ENCODE measurements at regions not wholly inside any gene's neighbourhood (a gene's known extent, or its start where the extent isn't known, plus 50 kb on each side); places are given as distances from the start of the nearest gene placed in this dataset.
A peak's percentile ranks its signal among the peaks of the same experiment; 100 is the strongest.

- TF ChIP-seq POLR2A (IDR thresholded peaks at IDR 0.05) (no peak), CTCF (IDR thresholded peaks at IDR 0.05) (no peak)
- H3K27me3 ChIP-seq: no peaks in the 10 kb centered on the region
- intact Hi-C loops (cut with DNase I): no loop called here
Measured at GRCh38 chr18:72470391-72470790, 73.8 kb downstream of the CBLN2 start.

GRCh38 chr18:72468021-72468710, 76.0 kb downstream of the CBLN2 start:
- no peak for TF ChIP-seq CTCF (IDR thresholded peaks at IDR 0.05)
- TF ChIP-seq POLR2A (IDR thresholded peaks at IDR 0.05): no peak
- Histone ChIP-seq H3K27ac (no peak overlapping the region), H3K27me3 (no peaks in the 10 kb centered on the region), H3K4me3 (no peak overlapping the region), H3K4me1 (no peaks in the 10 kb centered on the region), H3K9me3 (no peaks in the 10 kb centered on the region), H3K36me3 (replicated peaks in 1 of 2; ENCODE audit: insufficient read depth in 1 of 2, low read depth in 2 of 2) (no peaks in the 10 kb centered on the region)
- WGBS, 2 donors: 43 to 52% methylated on average over 4 of the region's 4 CpGs
- no peak for DNase-seq
- intact Hi-C loops (cut with DNase I): no loop called here
- ATAC-seq: no peak

More at GRCh38 chr18:72470391-72470790, 73.8 kb downstream of the CBLN2 start:
- H3K4me1 ChIP-seq: no peaks in the 10 kb centered on the region
- ATAC-seq (no peak), DNase-seq (no peak)
- H3K9me3 ChIP-seq: no peaks in the 10 kb centered on the region
- no peak overlapping the region for H3K27ac ChIP-seq
- no peak overlapping the region for H3K4me3 ChIP-seq
- H3K36me3 ChIP-seq (replicated peaks in 1 of 2; ENCODE audit: insufficient read depth in 1 of 2, low read depth in 2 of 2): no peaks in the 10 kb centered on the region

GRCh38 chr18:72460210-72460680, 83.9 kb downstream of the CBLN2 start:
- Histone ChIP-seq H3K4me1 (no peaks in the 10 kb centered on the region), H3K27ac (no peak overlapping the region), H3K9me3 (no peaks in the 10 kb centered on the region), H3K27me3 (no peaks in the 10 kb centered on the region), H3K4me3 (no peak overlapping the region), H3K36me3 (replicated peaks in 1 of 2; ENCODE audit: insufficient read depth in 1 of 2, low read depth in 2 of 2) (no peaks in the 10 kb centered on the region)
- WGBS, 2 donors: 45 to 59% methylated on average over 1 of the region's 1 CpG
- intact Hi-C loops (cut with DNase I): no loop called here
- no peak for ATAC-seq
- no peak for DNase-seq
- TF ChIP-seq POLR2A (IDR thresholded peaks at IDR 0.05) (no peak), CTCF (IDR thresholded peaks at IDR 0.05) (no peak)

- no peaks in the 10 kb centered on the region for H3K4me1 ChIP-seq
- TF ChIP-seq POLR2A (IDR thresholded peaks at IDR 0.05): no peak
- TF ChIP-seq CTCF (IDR thresholded peaks at IDR 0.05): no peak
- intact Hi-C loops (cut with DNase I): no loop called here
Measured at GRCh38 chr18:72458271-72458670, 85.9 kb downstream of the CBLN2 start.

GRCh38 chr18:72456802-72457201, 87.3 kb downstream of the CBLN2 start:
- Histone ChIP-seq H3K27me3 (no peaks in the 10 kb centered on the region), H3K9me3 (no peaks in the 10 kb centered on the region), H3K4me3 (no peak overlapping the region), H3K27ac (no peak overlapping the region), H3K4me1 (no peaks in the 10 kb centered on the region), H3K36me3 (replicated peaks in 1 of 2; ENCODE audit: insufficient read depth in 1 of 2, low read depth in 2 of 2) (no peaks in the 10 kb centered on the region)
- no peak for DNase-seq
- WGBS, 2 donors: 48 to 53% methylated on average over 1 of the region's 1 CpG
- intact Hi-C loops (cut with DNase I): no loop called here
- peak; percentile 50 for ATAC-seq
- TF ChIP-seq CTCF (IDR thresholded peaks at IDR 0.05): no peak
- TF ChIP-seq POLR2A (IDR thresholded peaks at IDR 0.05): no peak

More at GRCh38 chr18:72458271-72458670, 85.9 kb downstream of the CBLN2 start:
- Histone ChIP-seq H3K27ac (no peak overlapping the region), H3K36me3 (replicated peaks in 1 of 2; ENCODE audit: insufficient read depth in 1 of 2, low read depth in 2 of 2) (no peaks in the 10 kb centered on the region), H3K27me3 (no peaks in the 10 kb centered on the region), H3K9me3 (no peaks in the 10 kb centered on the region), H3K4me3 (no peak overlapping the region)
- no peak for DNase-seq
- ATAC-seq: no peak
